ENCODE measurements at regions not wholly inside any gene's neighbourhood (a gene's known extent, or its start where the extent isn't known, plus 50 kb on each side); places are given as distances from the start of the nearest gene placed in this dataset.

DNA sequence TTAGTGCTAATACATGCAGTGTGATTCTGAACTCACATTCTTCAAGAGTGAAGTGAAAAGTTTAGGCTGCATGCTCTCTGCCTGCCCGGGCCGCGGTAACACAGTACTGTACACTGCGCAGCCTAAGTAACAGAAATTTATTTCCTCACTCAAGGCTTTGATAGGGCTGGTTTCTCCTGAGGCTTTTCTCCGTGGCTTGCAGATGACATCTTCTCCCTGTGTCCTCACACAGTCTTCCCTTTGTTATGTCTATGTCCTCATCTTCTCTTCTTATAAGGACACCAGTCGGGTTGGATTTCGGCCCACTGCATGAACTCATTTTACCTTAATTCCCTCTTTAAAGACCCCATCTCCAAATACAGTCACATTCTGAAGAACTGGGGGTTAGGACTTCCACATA is 51.1 kb upstream of the TMEM170B start:
- TF ChIP-seq, protein P1, sequence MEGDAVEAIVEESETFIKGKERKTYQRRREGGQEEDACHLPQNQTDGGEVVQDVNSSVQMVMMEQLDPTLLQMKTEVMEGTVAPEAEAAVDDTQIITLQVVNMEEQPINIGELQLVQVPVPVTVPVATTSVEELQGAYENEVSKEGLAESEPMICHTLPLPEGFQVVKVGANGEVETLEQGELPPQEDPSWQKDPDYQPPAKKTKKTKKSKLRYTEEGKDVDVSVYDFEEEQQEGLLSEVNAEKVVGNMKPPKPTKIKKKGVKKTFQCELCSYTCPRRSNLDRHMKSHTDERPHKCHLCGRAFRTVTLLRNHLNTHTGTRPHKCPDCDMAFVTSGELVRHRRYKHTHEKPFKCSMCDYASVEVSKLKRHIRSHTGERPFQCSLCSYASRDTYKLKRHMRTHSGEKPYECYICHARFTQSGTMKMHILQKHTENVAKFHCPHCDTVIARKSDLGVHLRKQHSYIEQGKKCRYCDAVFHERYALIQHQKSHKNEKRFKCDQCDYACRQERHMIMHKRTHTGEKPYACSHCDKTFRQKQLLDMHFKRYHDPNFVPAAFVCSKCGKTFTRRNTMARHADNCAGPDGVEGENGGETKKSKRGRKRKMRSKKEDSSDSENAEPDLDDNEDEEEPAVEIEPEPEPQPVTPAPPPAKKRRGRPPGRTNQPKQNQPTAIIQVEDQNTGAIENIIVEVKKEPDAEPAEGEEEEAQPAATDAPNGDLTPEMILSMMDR (IDR thresholded peaks at IDR 0.05; ENCODE audit: borderline replicate concordance, extremely low read depth, low read length, poor library complexity, severe bottlenecking) = no peak
- no peak for TF ChIP-seq EZH2 (IDR thresholded peaks at IDR 0.05; ENCODE audit: borderline replicate concordance, low read depth, low read length, severe bottlenecking)
